Fibroblast of the conjunctiva (primary cell): ENCODE measurements at regions not wholly inside any gene's neighbourhood (a gene's known extent, or its start where the extent isn't known, plus 50 kb on each side); places are given as distances from the start of the nearest gene placed in this dataset.
"Not testable (repeated sequence)": the region's sequence is repeated elsewhere in the genome, so short reads cannot be mapped to it uniquely, and the experiment has no call there.

Source experiments
- DNase-seq: peaks from one replicate; pipeline ENCODE4 v3.0.0-alpha.2; 2010; ENCODE audit warnings: low read depth

- no peak for DNase-seq
Measured at GRCh38 chr18:67007999-67008398, 404.1 kb upstream of the CDH19 start.

GRCh38 chr18:67007085-67007484, 403.2 kb upstream of the CDH19 start:
- DNase-seq, result no peak

GRCh38 chr18:67001052-67001451, 397.2 kb upstream of the CDH19 start:
- no peak for DNase-seq

- DNase-seq, result no peak
Measured at GRCh38 chr18:66999003-66999402, 395.1 kb upstream of the CDH19 start.

GRCh38 chr18:66995270-66995669, 391.4 kb upstream of the CDH19 start:
- DNase-seq, result no peak

- DNase-seq, result no peak
Measured at GRCh38 chr18:66994790-66995189, 390.9 kb upstream of the CDH19 start.

GRCh38 chr18:66993492-66993891, 389.6 kb upstream of the CDH19 start:
- no peak for DNase-seq

GRCh38 chr18:66990909-66991308, 387.0 kb upstream of the CDH19 start:
- no peak for DNase-seq

- DNase-seq, result no peak
Measured at GRCh38 chr18:66979009-66979408, 375.1 kb upstream of the CDH19 start.

GRCh38 chr18:66972681-66973080, 368.8 kb upstream of the CDH19 start:
- DNase-seq, result no peak

- no peak for DNase-seq
Measured at GRCh38 chr18:66971960-66972359, 368.1 kb upstream of the CDH19 start.

- DNase-seq, result no peak
Measured at GRCh38 chr18:66966171-66966570, 362.3 kb upstream of the CDH19 start.

- DNase-seq, result no peak
Measured at GRCh38 chr18:66958309-66958708, 354.4 kb upstream of the CDH19 start.

GRCh38 chr18:66951750-66952149, 347.9 kb upstream of the CDH19 start:
- DNase-seq, result no peak

- no peak for DNase-seq
Measured at GRCh38 chr18:66949419-66949818, 345.5 kb upstream of the CDH19 start.

- no peak for DNase-seq
Measured at GRCh38 chr18:66937546-66937945, 333.7 kb upstream of the CDH19 start.

- no peak for DNase-seq
Measured at GRCh38 chr18:66931010-66931409, 327.1 kb upstream of the CDH19 start.

- DNase-seq, result no peak
Measured at GRCh38 chr18:66916834-66917233, 312.9 kb upstream of the CDH19 start.

- DNase-seq, result no peak
Measured at GRCh38 chr18:66900837-66901236, 296.9 kb upstream of the CDH19 start.

- no peak for DNase-seq
Measured at GRCh38 chr18:66895631-66896030, 291.7 kb upstream of the CDH19 start.

- no peak for DNase-seq
Measured at GRCh38 chr18:66894851-66895250, 291.0 kb upstream of the CDH19 start.

GRCh38 chr18:66892388-66892787, 288.5 kb upstream of the CDH19 start:
- DNase-seq, result not testable (repeated sequence)

- DNase-seq, result no peak
Measured at GRCh38 chr18:66874812-66875474, 271.1 kb upstream of the CDH19 start.

- DNase-seq, result no peak
Measured at GRCh38 chr18:66874375-66874774, 270.5 kb upstream of the CDH19 start.

GRCh38 chr18:66873899-66874298, 270.0 kb upstream of the CDH19 start:
- no peak for DNase-seq
